ENCODE measurements at regions not wholly inside any gene's neighbourhood (a gene's known extent, or its start where the extent isn't known, plus 50 kb on each side); places are given as distances from the start of the nearest gene placed in this dataset.

DNA sequence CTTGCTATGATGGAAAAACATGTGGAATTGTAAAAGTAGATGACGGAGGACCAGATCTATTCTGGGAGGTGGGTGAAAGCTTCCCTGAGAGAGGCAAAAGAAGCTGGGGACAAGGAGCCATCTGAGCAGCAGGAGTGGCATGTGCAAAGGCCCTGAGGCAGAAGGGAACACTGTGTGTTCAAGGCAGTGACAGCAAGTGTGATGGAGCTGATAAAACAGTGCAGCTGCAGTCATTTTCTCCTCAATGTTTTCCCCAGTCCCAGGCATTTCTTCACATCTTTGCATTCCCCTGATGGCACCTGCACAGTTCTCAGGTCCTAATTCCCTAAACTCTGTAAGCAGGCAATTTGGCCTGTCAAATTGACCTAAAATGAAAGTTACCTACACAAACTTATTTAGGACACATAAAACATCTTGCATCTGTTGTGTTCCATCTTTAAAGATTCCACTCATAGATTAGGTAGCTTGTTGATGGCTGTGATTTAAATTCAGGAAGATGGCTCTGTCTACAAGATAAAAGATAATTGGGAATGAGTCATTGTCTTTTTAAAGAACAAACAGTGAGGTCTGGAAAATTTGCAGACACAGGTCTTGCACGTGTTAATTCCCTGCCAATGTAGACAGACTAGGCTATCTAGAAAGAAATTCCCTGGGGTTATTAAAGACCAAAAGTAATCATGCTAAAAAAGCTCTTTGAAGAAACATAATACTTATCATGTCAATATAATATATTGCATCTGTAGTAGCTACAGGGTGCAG lies 289.6 kb upstream of the SGCD start:
- DNase-seq (ENCODE audit: low read depth) (no peak), FAIRE-seq (peak; percentile 59)
- no peaks in the 10 kb centered on the region for H3K79me2 ChIP-seq (ENCODE audit: insufficient read depth, low read length)
- H3K27me3 ChIP-seq (ENCODE audit: insufficient read depth, low read length), result no peaks in the 10 kb centered on the region
- H3K4me3 ChIP-seq (ENCODE audit: insufficient read depth, low read depth, low read length), result no peak overlapping the region
- H3K4me1 ChIP-seq (ENCODE audit: insufficient read depth, low read length), result no peaks in the 10 kb centered on the region
- TF ChIP-seq EZH2 (IDR thresholded peaks at IDR 0.05; ENCODE audit: insufficient read depth, low read length), result no peak
- TF ChIP-seq, protein P1, sequence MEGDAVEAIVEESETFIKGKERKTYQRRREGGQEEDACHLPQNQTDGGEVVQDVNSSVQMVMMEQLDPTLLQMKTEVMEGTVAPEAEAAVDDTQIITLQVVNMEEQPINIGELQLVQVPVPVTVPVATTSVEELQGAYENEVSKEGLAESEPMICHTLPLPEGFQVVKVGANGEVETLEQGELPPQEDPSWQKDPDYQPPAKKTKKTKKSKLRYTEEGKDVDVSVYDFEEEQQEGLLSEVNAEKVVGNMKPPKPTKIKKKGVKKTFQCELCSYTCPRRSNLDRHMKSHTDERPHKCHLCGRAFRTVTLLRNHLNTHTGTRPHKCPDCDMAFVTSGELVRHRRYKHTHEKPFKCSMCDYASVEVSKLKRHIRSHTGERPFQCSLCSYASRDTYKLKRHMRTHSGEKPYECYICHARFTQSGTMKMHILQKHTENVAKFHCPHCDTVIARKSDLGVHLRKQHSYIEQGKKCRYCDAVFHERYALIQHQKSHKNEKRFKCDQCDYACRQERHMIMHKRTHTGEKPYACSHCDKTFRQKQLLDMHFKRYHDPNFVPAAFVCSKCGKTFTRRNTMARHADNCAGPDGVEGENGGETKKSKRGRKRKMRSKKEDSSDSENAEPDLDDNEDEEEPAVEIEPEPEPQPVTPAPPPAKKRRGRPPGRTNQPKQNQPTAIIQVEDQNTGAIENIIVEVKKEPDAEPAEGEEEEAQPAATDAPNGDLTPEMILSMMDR (IDR thresholded peaks at IDR 0.05; ENCODE audit: insufficient read depth, low read depth, low read length), result no peak
- no peak overlapping the region for H3K4me3 Mint-ChIP-seq (ENCODE audit: unreplicated experiment)
- no peaks in the 10 kb centered on the region for H3K9me3 ChIP-seq (ENCODE audit: insufficient read depth, low read depth, low read length)
- H3K4me1 Mint-ChIP-seq (ENCODE audit: low read depth, unreplicated experiment), result peaks cover 4% of the 10 kb centered on the region
- H2AFZ ChIP-seq (ENCODE audit: low read depth, low read length), result no peak overlapping the region
- H3K9me3 Mint-ChIP-seq (ENCODE audit: unreplicated experiment), result peaks cover 1% of the 10 kb centered on the region
- no peaks in the 10 kb centered on the region for H4K20me1 ChIP-seq (ENCODE audit: insufficient read depth, low read length)
- no peak overlapping the region for H3K9ac ChIP-seq (ENCODE audit: low read length)
- H3K27ac Mint-ChIP-seq (ENCODE audit: unreplicated experiment), result no peak overlapping the region
- H3K36me3 Mint-ChIP-seq (ENCODE audit: low read depth, unreplicated experiment), result no peaks in the 10 kb centered on the region
- H3K27me3 Mint-ChIP-seq (ENCODE audit: low read depth, unreplicated experiment), result no peaks in the 10 kb centered on the region
- no peaks in the 10 kb centered on the region for H3K36me3 ChIP-seq (ENCODE audit: insufficient read depth, low read length)
- no peak overlapping the region for H3K27ac ChIP-seq (ENCODE audit: low read depth, low read length)
- no peak overlapping the region for H3K4me2 ChIP-seq (ENCODE audit: low read length)

- no peak overlapping the region for H3K4me3 Mint-ChIP-seq (ENCODE audit: unreplicated experiment)
- H3K27ac Mint-ChIP-seq (ENCODE audit: unreplicated experiment), result no peak overlapping the region
- Histone ChIP-seq H4K20me1 (ENCODE audit: insufficient read depth, low read length) (no peaks in the 10 kb centered on the region), H3K27me3 (ENCODE audit: insufficient read depth, low read length) (no peaks in the 10 kb centered on the region), H3K4me3 (ENCODE audit: insufficient read depth, low read depth, low read length) (no peak overlapping the region), H3K9ac (ENCODE audit: low read length) (no peak overlapping the region), H3K79me2 (ENCODE audit: insufficient read depth, low read length) (no peaks in the 10 kb centered on the region), H3K4me2 (ENCODE audit: low read length) (no peak overlapping the region), H3K27ac (ENCODE audit: low read depth, low read length) (no peak overlapping the region), H3K9me3 (ENCODE audit: insufficient read depth, low read depth, low read length) (no peaks in the 10 kb centered on the region), H3K36me3 (ENCODE audit: insufficient read depth, low read length) (no peaks in the 10 kb centered on the region), H3K4me1 (ENCODE audit: insufficient read depth, low read length) (no peaks in the 10 kb centered on the region), H2AFZ (ENCODE audit: low read depth, low read length) (no peak overlapping the region)
- TF ChIP-seq, protein P1 (IDR thresholded peaks at IDR 0.05; ENCODE audit: insufficient read depth, low read depth, low read length), result no peak
- TF ChIP-seq EZH2 (IDR thresholded peaks at IDR 0.05; ENCODE audit: insufficient read depth, low read length), result no peak
- no peaks in the 10 kb centered on the region for H3K4me1 Mint-ChIP-seq (ENCODE audit: low read depth, unreplicated experiment)
- H3K9me3 Mint-ChIP-seq (ENCODE audit: unreplicated experiment), result no peaks in the 10 kb centered on the region
- no peak for FAIRE-seq
- no peak for DNase-seq (ENCODE audit: low read depth)
- no peaks in the 10 kb centered on the region for H3K27me3 Mint-ChIP-seq (ENCODE audit: low read depth, unreplicated experiment)
- no peaks in the 10 kb centered on the region for H3K36me3 Mint-ChIP-seq (ENCODE audit: low read depth, unreplicated experiment)
Measured at GRCh38 chr5:156042726-156043125, 284.2 kb upstream of the SGCD start.

DNA sequence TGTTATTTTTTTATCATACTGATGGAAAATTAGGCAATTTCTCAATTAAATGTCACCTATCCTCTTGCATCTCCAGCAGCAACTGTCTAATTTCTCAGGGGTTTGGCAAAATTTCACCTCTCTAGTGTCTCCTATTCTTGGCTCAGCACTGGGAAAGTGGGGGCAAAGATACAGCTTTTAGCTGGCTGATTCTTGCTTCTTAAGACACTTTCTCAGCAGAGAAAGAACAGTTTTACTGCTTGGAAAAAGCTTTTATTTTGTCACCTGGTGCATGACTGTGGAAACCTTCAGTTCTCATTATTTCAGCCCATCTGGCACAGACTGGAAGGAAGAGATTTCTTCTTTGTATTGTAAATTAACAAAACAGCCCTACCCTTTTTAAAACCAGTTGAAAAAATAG lies 283.6 kb upstream of the SGCD start:
- Histone ChIP-seq H3K9ac (ENCODE audit: low read length) (no peak overlapping the region), H3K27ac (ENCODE audit: low read depth, low read length) (no peak overlapping the region), H4K20me1 (ENCODE audit: insufficient read depth, low read length) (no peaks in the 10 kb centered on the region), H3K79me2 (ENCODE audit: insufficient read depth, low read length) (no peaks in the 10 kb centered on the region), H3K4me1 (ENCODE audit: insufficient read depth, low read length) (no peaks in the 10 kb centered on the region), H2AFZ (ENCODE audit: low read depth, low read length) (no peak overlapping the region), H3K4me3 (ENCODE audit: insufficient read depth, low read depth, low read length) (no peak overlapping the region), H3K4me2 (ENCODE audit: low read length) (no peak overlapping the region), H3K36me3 (ENCODE audit: insufficient read depth, low read length) (no peaks in the 10 kb centered on the region), H3K9me3 (ENCODE audit: insufficient read depth, low read depth, low read length) (no peaks in the 10 kb centered on the region), H3K27me3 (ENCODE audit: insufficient read depth, low read length) (no peaks in the 10 kb centered on the region)
- Mint-ChIP-seq H3K27ac (ENCODE audit: unreplicated experiment) (no peak overlapping the region), H3K36me3 (ENCODE audit: low read depth, unreplicated experiment) (no peaks in the 10 kb centered on the region), H3K27me3 (ENCODE audit: low read depth, unreplicated experiment) (no peaks in the 10 kb centered on the region), H3K9me3 (ENCODE audit: unreplicated experiment) (no peaks in the 10 kb centered on the region), H3K4me3 (ENCODE audit: unreplicated experiment) (no peak overlapping the region), H3K4me1 (ENCODE audit: low read depth, unreplicated experiment) (no peaks in the 10 kb centered on the region)
- DNase-seq (ENCODE audit: low read depth) (no peak), FAIRE-seq (no peak)
- TF ChIP-seq EZH2 (IDR thresholded peaks at IDR 0.05; ENCODE audit: insufficient read depth, low read length), result no peak
- TF ChIP-seq, protein P1 (IDR thresholded peaks at IDR 0.05; ENCODE audit: insufficient read depth, low read depth, low read length), result no peak

Data from astrocyte (in vitro differentiated cells and primary cell).